ENCODE measurements at regions not wholly inside any gene's neighbourhood (a gene's known extent, or its start where the extent isn't known, plus 50 kb on each side); places are given as distances from the start of the nearest gene placed in this dataset.

- H3K4me1 ChIP-seq (replicated peaks in 1 of 2; ENCODE audit: control insufficient read depth in 2 of 2, insufficient read depth in 2 of 2, low read length in 2 of 2): no peaks in the 10 kb centered on the region
- in situ Hi-C loops (cut with MboI): no loop called here
- ChIA-PET POLR2A (interaction anchor here (1.4 kb wide), 1 partner anchor 9 kb away, joined by 3 read pairs; no protein-coding TSS in a partner anchor), CTCF (ENCODE audit: low intra/inter-chr PET ratio) (no interaction called here)
- no peaks in the 10 kb centered on the region for H4K20me1 ChIP-seq (replicated peaks; ENCODE audit: control insufficient read depth, insufficient read depth, low read length)
- 0% methylated on average over 2 of the region's 2 CpGs for WGBS (ENCODE audit: insufficient coverage, low coverage, missing lambda C conversion rate)
- no peaks in the 10 kb centered on the region for H3K9me3 ChIP-seq (replicated peaks; ENCODE audit: control insufficient read depth, insufficient read depth, low read depth, low read length)
- H3K36me3 ChIP-seq (ENCODE audit: control insufficient read depth, insufficient read depth, low read length): no peaks in the 10 kb centered on the region
- no peak overlapping the region for H2AFZ ChIP-seq (ENCODE audit: low read depth, low read length)
- BruUV-seq (replicated peaks): no TSS peak
- H3K27ac ChIP-seq (ENCODE audit: extremely low read depth, low read depth, low read length): no peak overlapping the region
- ATAC-seq: no peak
- H3K79me2 ChIP-seq (ENCODE audit: control insufficient read depth, insufficient read depth, low read length): no peaks in the 10 kb centered on the region
- no peak for DNase-seq (ENCODE audit: extremely low read depth in 1 of 4, low spot score in 3 of 4)
- no peak overlapping the region for H3K4me2 ChIP-seq (ENCODE audit: insufficient read depth, low read length)
- H3K9ac ChIP-seq (ENCODE audit: insufficient read depth in 1 of 2, low read depth in 2 of 2, low read length in 2 of 2): no peak overlapping the region
- no peaks in the 10 kb centered on the region for H3K9me1 ChIP-seq (ENCODE audit: control insufficient read depth, insufficient read depth, low read length)
- intact Hi-C loops (cut with micrococcal nuclease): no loop called here
- no peak for FAIRE-seq
- H3K4me3 ChIP-seq: no peak overlapping the region
- no peaks in the 10 kb centered on the region for H3K27me3 ChIP-seq (ENCODE audit: control insufficient read depth in 2 of 2, insufficient read depth in 2 of 2, low read length in 2 of 2)
- TF ChIP-seq PRDM10 (IDR thresholded peaks at IDR 0.05; ENCODE audit: partially characterized antibody) (no peak), HEY1 (CRISPR knock-in tag; IDR thresholded peaks at IDR 0.05; ENCODE audit: borderline replicate concordance) (no peak), SREBF2 (CRISPR knock-in tag; IDR thresholded peaks at IDR 0.05) (no peak), E4F1 (CRISPR knock-in tag; IDR thresholded peaks at IDR 0.05; ENCODE audit: borderline replicate concordance) (no peak), HMG20B (CRISPR knock-in tag; IDR thresholded peaks at IDR 0.05) (no peak), MBD2 (IDR thresholded peaks at IDR 0.05; ENCODE audit: borderline replicate concordance, low read depth) (no peak), BMI1 (IDR thresholded peaks at IDR 0.05; ENCODE audit: low read length) (no peak), GATAD2B (IDR thresholded peaks at IDR 0.05; ENCODE audit: borderline replicate concordance) (no peak), ZNF551 (CRISPR knock-in tag; IDR thresholded peaks at IDR 0.05) (no peak), CEBPZ (IDR thresholded peaks at IDR 0.05; ENCODE audit: borderline replicate concordance, low read depth, low read length) (no peak), KDM2B (CRISPR knock-in tag; IDR thresholded peaks at IDR 0.05) (no peak), DMBX1 (CRISPR knock-in tag; IDR thresholded peaks at IDR 0.05; ENCODE audit: borderline replicate concordance) (no peak), POLR2A (conservative IDR thresholded peaks at IDR 0.05) (no peak)
Observed at GRCh38 chr17:6330936-6331335, 104.0 kb downstream of the AIPL1 start.

Data from K562 (cell line).